ENCODE measurements at regions not wholly inside any gene's neighbourhood (a gene's known extent, or its start where the extent isn't known, plus 50 kb on each side); places are given as distances from the start of the nearest gene placed in this dataset.

GRCh38 chr2:78120275-78120674, 598.1 kb upstream of the LRRTM4 start:
- DNase-seq (ENCODE audit: low spot score), result no peak
- Histone ChIP-seq H3K27ac (no peak overlapping the region), H3K4me3 (no peak overlapping the region)
- TF ChIP-seq CTCF (IDR thresholded peaks at IDR 0.05), result no peak

GRCh38 chr2:78125042-78125441, 602.9 kb upstream of the LRRTM4 start:
- no peak for TF ChIP-seq CTCF (IDR thresholded peaks at IDR 0.05)
- Histone ChIP-seq H3K27ac (no peak overlapping the region), H3K4me3 (no peak overlapping the region)
- DNase-seq (ENCODE audit: low spot score), result no peak

GRCh38 chr2:78127424-78127823, 605.2 kb upstream of the LRRTM4 start:
- H3K4me3 ChIP-seq, result no peak overlapping the region
- no peak for TF ChIP-seq CTCF (IDR thresholded peaks at IDR 0.05)
- no peak overlapping the region for H3K27ac ChIP-seq
- DNase-seq (ENCODE audit: low spot score), result no peak

GRCh38 chr2:78132391-78133370, 610.5 kb upstream of the LRRTM4 start:
- H3K4me3 ChIP-seq, result no peak overlapping the region
- TF ChIP-seq CTCF (IDR thresholded peaks at IDR 0.05), result no peak
- no peak for DNase-seq (ENCODE audit: low spot score)
- H3K27ac ChIP-seq, result no peak overlapping the region

GRCh38 chr2:78145395-78145996, 623.3 kb upstream of the LRRTM4 start:
- no peak for DNase-seq (ENCODE audit: low spot score)
- H3K27ac ChIP-seq, result no peak overlapping the region
- H3K4me3 ChIP-seq, result no peak overlapping the region
- TF ChIP-seq CTCF (IDR thresholded peaks at IDR 0.05), result no peak

- DNase-seq (ENCODE audit: low spot score), result no peak
- Histone ChIP-seq H3K27ac (no peak overlapping the region), H3K4me3 (no peak overlapping the region)
- TF ChIP-seq CTCF (IDR thresholded peaks at IDR 0.05), result no peak
Observed at GRCh38 chr2:78145997-78146722, 624.0 kb upstream of the LRRTM4 start.

All from coronary artery (tissue), 2 donors.